GM12892 (cell line): ENCODE measurements at regions not wholly inside any gene's neighbourhood (a gene's known extent, or its start where the extent isn't known, plus 50 kb on each side); places are given as distances from the start of the nearest gene placed in this dataset.

ENCODE experiments used
- DNase-seq: peaks from one replicate; pipeline ENCODE4 v3.0.0; 2011; ENCODE audit not compliant: insufficient read length
- FAIRE-seq: peaks from 2 replicates; lab custom pipeline; 2011; peaks lifted over from hg19 to GRCh38; lab: Jason Lieb, UNC
- POLR2A ChIP-seq: IDR thresholded peaks from 2 replicates; pipeline ENCODE4 v1.6.1; 2011; ENCODE audit warnings: low read depth, low read length, control low read depth
- POLR2AphosphoS5 ChIP-seq: IDR thresholded peaks from 2 replicates; pipeline ENCODE4 v1.6.1; 2011; ENCODE audit warnings: low read depth, low read length, control low read depth
- TAF1 ChIP-seq: IDR thresholded peaks from 2 replicates; pipeline ENCODE4 v1.6.1; 2011; ENCODE audit warnings: low read depth, mild to moderate bottlenecking, control low read depth, low read length, borderline replicate concordance

DNA sequence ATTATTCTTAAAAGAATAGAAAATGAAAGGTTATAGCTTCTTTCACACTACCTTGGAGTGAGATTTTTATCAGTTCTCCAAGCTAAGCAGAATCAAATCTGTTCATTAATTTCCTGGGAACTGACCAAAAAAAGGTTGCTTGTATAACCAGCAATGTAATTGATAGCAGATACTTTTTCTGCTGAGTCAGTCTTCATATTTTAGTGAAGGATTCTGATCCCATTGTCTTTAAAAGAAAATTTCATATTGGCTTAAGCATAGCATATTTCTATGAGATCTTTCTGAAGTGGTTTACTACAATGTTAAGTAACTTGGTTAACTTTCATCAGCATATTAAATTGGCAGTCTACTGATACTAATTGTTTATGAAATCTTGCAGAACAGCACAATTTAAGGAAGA, 338.0 kb downstream of the TMX3 start:
- DNase-seq (no peak), FAIRE-seq (no peak)
- TF ChIP-seq POLR2A = no peak
- no peak for TF ChIP-seq POLR2AphosphoS5
- TF ChIP-seq TAF1 = no peak

DNA sequence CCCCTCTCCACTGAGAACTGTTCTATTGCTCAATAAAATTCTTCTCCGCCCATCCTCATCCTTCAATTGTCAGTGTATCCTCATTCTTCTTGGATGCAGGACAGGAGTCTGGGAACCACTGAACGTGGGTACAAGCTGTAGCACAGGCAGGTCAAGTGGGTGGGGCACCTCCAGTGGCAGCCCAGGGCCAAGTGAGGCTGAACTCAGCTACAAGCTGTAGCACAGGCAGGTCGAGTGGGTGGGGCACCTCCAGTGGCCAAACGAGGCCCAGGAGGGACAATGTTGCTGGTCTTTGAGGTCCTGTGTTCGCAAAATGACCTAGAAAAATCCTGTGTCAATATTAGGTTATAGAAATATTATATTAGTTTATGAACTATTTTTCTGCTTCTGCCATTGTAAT, 352.0 kb downstream of the TMX3 start:
- DNase-seq (no peak), FAIRE-seq (no peak)
- TF ChIP-seq POLR2A (no peak), POLR2AphosphoS5 (no peak), TAF1 (no peak)

- TF ChIP-seq POLR2A = no peak
- no peak for TF ChIP-seq POLR2AphosphoS5
- no peak for TF ChIP-seq TAF1
- FAIRE-seq (no peak), DNase-seq (no peak)
Measured at GRCh38 chr18:68355637-68356036, 359.3 kb downstream of the TMX3 start.

- FAIRE-seq (no peak), DNase-seq (no peak)
- TF ChIP-seq TAF1 (no peak), POLR2AphosphoS5 (no peak), POLR2A (no peak)
Measured at GRCh38 chr18:68354176-68354575, 360.7 kb downstream of the TMX3 start.

DNA sequence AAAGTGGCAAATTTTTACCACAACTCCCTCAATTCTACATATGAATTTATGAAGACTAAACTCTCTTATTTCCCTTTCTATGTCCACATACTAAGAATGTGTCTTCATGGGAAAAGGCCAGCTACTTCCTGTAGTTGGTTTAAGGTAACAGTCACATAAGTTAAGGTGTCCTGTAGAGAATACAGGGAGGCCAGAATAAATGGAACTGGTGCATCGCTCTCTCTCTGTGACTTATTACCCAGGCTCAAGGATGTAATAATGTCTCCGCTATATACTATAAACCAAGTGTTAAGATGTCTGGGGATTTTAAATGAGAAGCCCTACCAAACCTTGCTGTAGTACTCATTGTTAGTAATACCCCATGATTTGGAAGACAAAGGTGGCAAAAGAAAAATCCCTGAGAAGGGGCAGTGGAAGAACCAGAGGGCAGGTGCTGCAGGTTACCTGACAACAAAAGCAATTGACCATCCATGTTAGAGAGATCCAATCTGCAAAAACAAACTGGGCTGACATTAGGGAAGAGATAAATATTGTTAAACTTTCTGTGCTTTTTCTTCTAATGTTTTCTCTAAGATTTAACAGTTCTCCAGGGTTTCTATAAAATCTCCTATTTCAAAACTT, 372.8 kb downstream of the TMX3 start:
- FAIRE-seq (no peak), DNase-seq (no peak)
- TF ChIP-seq POLR2AphosphoS5 = no peak
- TF ChIP-seq POLR2A = no peak
- no peak for TF ChIP-seq TAF1

GRCh38 chr18:68340606-68341005, 374.3 kb downstream of the TMX3 start:
- DNase-seq (no peak), FAIRE-seq (no peak)
- no peak for TF ChIP-seq POLR2A
- TF ChIP-seq TAF1 = no peak
- TF ChIP-seq POLR2AphosphoS5 = no peak

- no peak for DNase-seq
- no peak for FAIRE-seq
- TF ChIP-seq POLR2AphosphoS5 (no peak), POLR2A (no peak), TAF1 (no peak)
Measured at GRCh38 chr18:68330658-68331057, 384.2 kb downstream of the TMX3 start.

DNA sequence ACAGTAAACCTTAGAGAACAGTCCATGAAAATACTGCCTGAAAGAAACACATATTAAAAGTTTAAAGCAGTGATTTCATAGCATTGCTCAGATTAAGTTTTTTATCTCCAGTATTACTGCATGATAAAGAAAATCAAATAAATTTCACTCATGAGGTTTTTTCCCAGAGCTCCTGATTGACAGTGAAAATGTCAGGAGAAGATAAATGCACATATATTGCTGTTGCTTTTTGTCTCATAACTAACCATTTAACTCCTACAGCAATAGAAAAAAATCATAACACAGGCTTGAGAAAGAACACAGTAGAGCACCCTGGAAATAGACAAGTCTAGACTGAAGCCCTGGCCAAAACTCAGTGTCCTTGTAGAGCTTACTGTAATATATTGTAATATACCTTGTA, 391.0 kb downstream of the TMX3 start:
- no peak for TF ChIP-seq POLR2A
- DNase-seq = no peak

GRCh38 chr18:68316636-68317035, 398.3 kb downstream of the TMX3 start:
- DNase-seq (no peak), FAIRE-seq (no peak)
- TF ChIP-seq POLR2AphosphoS5 (no peak), POLR2A (no peak), TAF1 (no peak)

More for the DNA sequence above, 391.0 kb downstream of the TMX3 start:
- no peak for FAIRE-seq

DNA sequence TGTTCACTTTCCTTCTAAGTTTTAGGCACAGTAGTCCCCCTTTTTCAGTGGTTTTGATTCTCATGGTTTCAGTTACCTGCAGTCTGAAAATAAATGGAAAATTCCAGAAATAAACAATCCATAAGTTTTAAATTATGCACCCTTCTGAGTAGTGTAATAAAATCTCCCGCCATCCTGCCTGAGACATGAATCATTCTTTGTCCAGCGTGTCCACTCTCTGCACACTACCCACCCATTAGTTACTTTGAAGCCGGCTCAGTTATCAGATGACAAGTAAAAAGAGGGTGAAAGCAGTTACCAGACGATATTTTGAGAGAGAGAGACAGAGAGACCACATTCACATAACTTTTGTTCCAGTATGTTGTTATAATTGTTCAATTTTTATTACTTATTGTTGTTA, 400.5 kb downstream of the TMX3 start:
- no peak for FAIRE-seq
- DNase-seq = no peak
- TF ChIP-seq TAF1 (no peak), POLR2A (no peak), POLR2AphosphoS5 (no peak)

DNA sequence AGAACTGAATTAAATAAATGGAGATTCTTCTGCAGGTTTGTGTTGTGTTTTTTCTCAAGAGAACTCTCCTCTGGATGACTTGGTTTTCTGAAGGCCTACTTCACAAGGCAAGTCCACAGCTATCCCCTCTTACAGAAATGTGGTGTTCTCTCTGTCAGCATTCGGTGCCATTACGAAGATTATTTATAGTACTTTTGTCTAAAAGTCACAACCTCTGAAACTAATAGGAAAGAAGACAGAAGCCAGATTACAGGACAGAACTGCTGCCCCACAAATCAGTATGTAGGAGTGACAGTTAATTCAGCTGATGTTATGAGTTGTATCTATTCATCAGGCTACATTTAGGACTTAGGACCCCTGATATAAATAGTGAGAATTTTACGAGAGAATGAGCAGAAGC, 413.5 kb downstream of the TMX3 start:
- FAIRE-seq = no peak
- no peak for DNase-seq
- TF ChIP-seq POLR2AphosphoS5 (no peak), POLR2A (no peak), TAF1 (no peak)

DNA sequence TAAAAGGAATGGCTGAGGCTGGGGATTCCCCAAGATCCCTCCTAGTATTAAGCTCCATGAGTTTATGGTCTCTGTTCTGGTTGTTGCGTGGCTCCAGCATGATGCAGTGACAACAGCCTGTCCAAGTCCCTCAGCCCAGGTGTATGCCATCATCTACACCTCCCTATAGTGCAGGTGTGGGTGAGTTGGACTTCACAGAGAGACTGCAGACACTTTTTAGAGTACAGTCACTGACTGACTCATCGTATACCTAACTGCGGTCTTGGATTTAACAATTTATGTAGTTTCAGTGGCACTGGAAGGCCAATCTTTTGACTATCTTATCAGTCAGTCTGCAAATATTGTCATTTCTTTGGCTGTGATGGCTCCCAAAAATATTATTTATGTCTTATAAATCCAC, 415.0 kb downstream of the TMX3 start:
- DNase-seq (no peak), FAIRE-seq (no peak)
- no peak for TF ChIP-seq POLR2AphosphoS5

- DNase-seq (no peak), FAIRE-seq (no peak)
- TF ChIP-seq TAF1 (no peak), POLR2A (no peak), POLR2AphosphoS5 (no peak)
Measured at GRCh38 chr18:68298330-68298729, 416.6 kb downstream of the TMX3 start.

DNA sequence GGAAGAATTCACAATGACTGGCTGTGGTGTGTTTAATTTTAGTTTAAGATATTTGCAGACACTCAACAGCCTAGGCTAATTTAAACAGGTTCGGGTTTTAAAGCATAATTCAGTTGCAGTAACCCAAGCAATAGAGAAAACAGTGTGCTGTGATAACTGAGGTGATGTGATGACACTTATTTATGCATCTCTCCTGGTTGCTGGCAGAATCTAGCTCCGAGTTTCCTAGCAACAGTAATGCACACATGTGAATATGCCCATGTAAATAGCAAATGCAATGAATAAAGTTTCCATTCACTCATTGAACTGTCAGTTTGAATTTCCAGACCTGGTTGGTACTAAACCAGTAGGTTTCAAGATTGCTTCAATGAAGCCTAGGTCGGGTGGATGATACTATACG, 426.5 kb downstream of the TMX3 start:
- no peak for DNase-seq
- no peak for FAIRE-seq
- TF ChIP-seq TAF1 (no peak), POLR2AphosphoS5 (no peak), POLR2A (no peak)
